ENCODE measurements at regions not wholly inside any gene's neighbourhood (a gene's known extent, or its start where the extent isn't known, plus 50 kb on each side); places are given as distances from the start of the nearest gene placed in this dataset.

DNA sequence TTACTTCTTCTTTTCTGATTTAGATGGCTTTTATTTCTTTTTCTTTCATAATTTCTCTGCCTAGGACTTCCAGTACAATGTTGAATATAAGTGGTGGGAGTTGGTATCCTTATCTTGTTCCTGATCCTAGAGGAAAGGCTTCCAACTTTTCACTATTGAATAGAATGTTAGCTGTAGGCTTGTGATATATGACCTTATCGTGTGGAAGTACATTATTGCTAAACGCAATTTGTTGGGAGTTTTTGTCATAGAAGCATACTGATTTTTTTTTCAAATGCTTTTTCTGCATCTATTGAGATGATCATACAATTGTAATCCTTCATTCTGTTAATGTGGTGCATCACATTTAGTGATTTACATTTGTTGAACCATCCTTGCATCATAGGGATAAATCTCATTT lies 79.5 kb downstream of the FASLG start:
- TF ChIP-seq, protein P1, sequence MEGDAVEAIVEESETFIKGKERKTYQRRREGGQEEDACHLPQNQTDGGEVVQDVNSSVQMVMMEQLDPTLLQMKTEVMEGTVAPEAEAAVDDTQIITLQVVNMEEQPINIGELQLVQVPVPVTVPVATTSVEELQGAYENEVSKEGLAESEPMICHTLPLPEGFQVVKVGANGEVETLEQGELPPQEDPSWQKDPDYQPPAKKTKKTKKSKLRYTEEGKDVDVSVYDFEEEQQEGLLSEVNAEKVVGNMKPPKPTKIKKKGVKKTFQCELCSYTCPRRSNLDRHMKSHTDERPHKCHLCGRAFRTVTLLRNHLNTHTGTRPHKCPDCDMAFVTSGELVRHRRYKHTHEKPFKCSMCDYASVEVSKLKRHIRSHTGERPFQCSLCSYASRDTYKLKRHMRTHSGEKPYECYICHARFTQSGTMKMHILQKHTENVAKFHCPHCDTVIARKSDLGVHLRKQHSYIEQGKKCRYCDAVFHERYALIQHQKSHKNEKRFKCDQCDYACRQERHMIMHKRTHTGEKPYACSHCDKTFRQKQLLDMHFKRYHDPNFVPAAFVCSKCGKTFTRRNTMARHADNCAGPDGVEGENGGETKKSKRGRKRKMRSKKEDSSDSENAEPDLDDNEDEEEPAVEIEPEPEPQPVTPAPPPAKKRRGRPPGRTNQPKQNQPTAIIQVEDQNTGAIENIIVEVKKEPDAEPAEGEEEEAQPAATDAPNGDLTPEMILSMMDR (conservative IDR thresholded peaks at IDR 0.05; ENCODE audit: low read depth, low read length) = no peak
- DNase-seq (ENCODE audit: low read depth) = no peak
- no peak overlapping the region for H3K4me3 ChIP-seq (ENCODE audit: low read depth, low read length)

GRCh38 chr1:172742599-172743500 lies 83.9 kb downstream of the FASLG start:
- DNase-seq (ENCODE audit: low read depth) = no peak
- H3K4me3 ChIP-seq (ENCODE audit: low read depth, low read length) = no peak overlapping the region
- TF ChIP-seq, protein P1 (conservative IDR thresholded peaks at IDR 0.05; ENCODE audit: low read depth, low read length) = peak; percentile 80

DNA sequence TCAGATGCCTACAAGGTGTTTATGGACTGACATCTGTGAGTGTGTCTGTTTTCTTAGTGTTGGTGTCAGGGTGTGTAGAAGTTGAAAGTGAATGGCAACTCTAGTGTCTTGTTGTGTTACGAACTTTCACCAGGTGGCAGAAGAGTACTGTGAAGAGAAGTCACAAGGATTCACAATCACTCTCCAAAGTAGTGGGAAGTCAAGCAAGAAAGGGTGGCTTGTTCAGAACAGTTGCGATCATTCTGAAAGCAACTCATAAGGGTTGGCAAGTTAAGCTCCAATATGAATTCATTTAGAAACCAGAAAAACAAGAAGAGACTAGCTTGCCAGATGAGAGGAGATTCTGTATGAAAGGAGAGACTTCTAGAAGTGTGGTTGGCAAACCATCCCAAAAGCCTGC lies 86.1 kb downstream of the FASLG start:
- H3K4me3 ChIP-seq (ENCODE audit: low read depth, low read length) = no peak overlapping the region
- TF ChIP-seq, protein P1 (conservative IDR thresholded peaks at IDR 0.05; ENCODE audit: low read depth, low read length) = peak; percentile 83
- DNase-seq (ENCODE audit: low read depth) = peak; percentile 66

- peak; percentile 99 for DNase-seq (ENCODE audit: low read depth)
- H3K4me3 ChIP-seq (ENCODE audit: low read depth, low read length) = no peak overlapping the region
- TF ChIP-seq, protein P1 (conservative IDR thresholded peaks at IDR 0.05; ENCODE audit: low read depth, low read length) = no peak
Observed at GRCh38 chr1:172746091-172746949, 87.4 kb downstream of the FASLG start.

DNA sequence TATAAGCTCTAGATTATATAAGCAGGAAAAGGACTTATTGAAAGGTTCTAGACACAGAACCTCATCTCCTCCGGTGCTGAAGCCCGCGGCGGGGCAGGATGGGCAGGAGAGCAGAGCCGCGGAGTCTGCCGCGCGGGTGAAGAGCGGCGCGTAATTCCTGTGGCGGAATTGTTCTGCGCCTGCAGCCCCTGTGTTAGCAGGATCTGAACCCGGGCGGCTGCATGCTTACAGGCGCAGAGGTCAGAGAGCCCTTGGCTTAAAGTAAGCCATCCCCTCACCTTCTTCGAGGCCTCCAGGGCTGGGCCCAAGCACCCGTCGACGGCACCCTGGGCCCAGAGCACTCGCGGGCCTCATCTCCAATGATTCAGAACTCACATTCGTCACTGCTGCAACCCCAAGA lies 89.3 kb downstream of the FASLG start:
- TF ChIP-seq, protein P1 (conservative IDR thresholded peaks at IDR 0.05; ENCODE audit: low read depth, low read length) = no peak
- DNase-seq (ENCODE audit: low read depth) = no peak
- no peak overlapping the region for H3K4me3 ChIP-seq (ENCODE audit: low read depth, low read length)

- DNase-seq (ENCODE audit: low read depth) = no peak
- TF ChIP-seq, protein P1 (conservative IDR thresholded peaks at IDR 0.05; ENCODE audit: low read depth, low read length) = no peak
- H3K4me3 ChIP-seq (ENCODE audit: low read depth, low read length) = no peak overlapping the region
Observed at GRCh38 chr1:172751683-172752082, 92.8 kb downstream of the FASLG start.
